ENCODE measurements at regions not wholly inside any gene's neighbourhood (a gene's known extent, or its start where the extent isn't known, plus 50 kb on each side); places are given as distances from the start of the nearest gene placed in this dataset.
A peak's percentile ranks its signal among the peaks of the same experiment; 100 is the strongest.

DNA sequence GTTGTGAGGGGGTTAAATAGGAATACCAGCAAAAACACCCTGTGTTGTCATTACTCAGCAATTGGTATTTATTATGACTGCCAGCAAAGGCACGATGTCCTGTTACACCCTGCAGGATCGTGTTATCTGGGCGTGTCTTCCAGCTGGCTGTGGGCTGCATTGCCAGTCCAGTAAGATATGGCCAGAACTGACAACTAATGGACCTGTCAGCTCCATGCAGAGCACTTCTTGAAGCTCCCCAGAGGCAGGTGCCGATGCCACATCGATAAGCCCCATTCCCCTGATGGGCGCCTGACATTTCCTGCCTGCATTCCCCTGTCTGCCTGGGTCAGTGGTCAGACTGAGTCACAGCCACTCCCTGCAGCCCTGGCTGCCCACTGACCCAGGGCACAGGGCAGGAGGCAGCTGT lies 79.7 kb upstream of the RASGRF1 start (continued):
- TF ChIP-seq ARNT (IDR thresholded peaks at IDR 0.05) (no peak), MTA3 (IDR thresholded peaks at IDR 0.05; ENCODE audit: borderline replicate concordance) (no peak), PRDM10 (IDR thresholded peaks at IDR 0.05; ENCODE audit: partially characterized antibody) (no peak), ARID1B (IDR thresholded peaks at IDR 0.05) (0 out of 2 replicates have a peak, but pooled peaks have one; percentile 16), TBP (optimal IDR thresholded peaks at IDR 0.05; ENCODE audit: low read depth, low read length) (no peak), POLR2H (tag; IDR thresholded peaks at IDR 0.05; ENCODE audit: low read depth) (no peak), SLC30A9 (CRISPR knock-in tag; IDR thresholded peaks at IDR 0.05) (no peak), TARDBP (IDR thresholded peaks at IDR 0.05) (no peak), TFAP4 (CRISPR knock-in tag; IDR thresholded peaks at IDR 0.05; ENCODE audit: borderline replicate concordance) (peak; percentile 32; the same call in 1 of the 2 replicates), ZNF133 (CRISPR knock-in tag; IDR thresholded peaks at IDR 0.05) (no peak), TCF3 (CRISPR knock-in tag; IDR thresholded peaks at IDR 0.05) (peak; percentile 46; the same call in 1 of the 2 replicates)
